HG03460 (cell line): ENCODE measurements at regions not wholly inside any gene's neighbourhood (a gene's known extent, or its start where the extent isn't known, plus 50 kb on each side); places are given as distances from the start of the nearest gene placed in this dataset.

Experiments used
- ATAC-seq: cut with Tn5 transposase; IDR thresholded peaks from one replicate; pipeline ENCODE4 v1.9.1; 2021; ENCODE audit not compliant: unreplicated experiment

DNA sequence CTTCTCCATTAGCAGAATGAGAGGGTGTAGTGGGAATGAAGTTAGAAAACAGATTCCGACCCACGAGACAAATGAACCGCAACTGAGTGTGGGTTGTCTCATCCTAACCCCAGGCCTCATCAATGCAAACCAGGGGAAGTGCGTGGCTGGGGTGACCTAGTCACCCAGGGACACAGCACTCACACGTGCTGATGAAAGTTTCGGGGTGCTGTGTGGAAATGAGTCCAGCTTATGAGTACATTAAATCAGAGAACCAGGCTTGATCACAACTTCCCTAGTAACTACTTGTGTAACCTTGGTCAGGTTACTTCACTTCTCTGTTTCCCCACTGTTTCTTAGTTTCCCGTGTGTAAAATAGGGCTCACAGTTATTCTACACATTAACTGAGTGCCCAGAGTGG is 95.4 kb upstream of the CDKN3 start:
- ATAC-seq: no peak

DNA sequence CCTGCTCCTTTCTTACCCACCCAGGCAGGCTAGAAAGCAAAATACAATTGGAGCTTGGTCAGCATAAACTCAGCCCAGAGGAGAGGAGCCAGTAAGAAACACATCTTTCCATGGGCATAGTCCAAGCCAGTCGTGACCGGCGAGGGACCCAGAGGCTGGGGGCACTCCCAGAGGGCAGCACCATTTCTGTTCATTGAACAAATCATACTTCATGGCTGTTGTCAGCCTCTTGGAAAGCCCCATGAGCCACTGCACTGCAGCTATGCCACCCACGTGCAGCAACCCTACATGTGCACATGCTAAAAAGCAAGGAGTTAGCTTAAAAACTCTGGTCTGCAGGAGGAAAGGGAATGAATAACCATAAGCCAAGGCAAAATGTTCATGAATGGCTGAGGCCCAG is 90.0 kb upstream of the CDKN3 start:
- no peak for ATAC-seq

DNA sequence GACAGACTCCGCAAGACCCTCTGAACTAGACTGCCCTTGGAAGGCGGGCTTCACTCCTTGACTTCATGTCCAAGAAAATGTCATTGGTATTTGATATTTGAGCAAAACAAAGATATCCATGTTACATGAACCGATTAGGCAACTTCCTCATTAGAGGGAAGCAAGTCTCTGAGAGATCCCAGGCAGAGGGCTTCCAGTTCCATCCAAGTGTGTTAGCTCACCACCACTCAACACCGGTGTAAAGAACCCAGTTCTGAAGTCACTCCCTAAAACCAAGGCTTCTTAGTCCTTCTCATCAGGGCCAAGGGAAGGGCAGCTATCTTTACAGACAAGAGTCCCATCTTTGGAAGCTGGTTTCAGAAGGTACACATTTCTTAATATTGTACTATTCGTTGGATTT is 87.2 kb upstream of the CDKN3 start:
- no peak for ATAC-seq

DNA sequence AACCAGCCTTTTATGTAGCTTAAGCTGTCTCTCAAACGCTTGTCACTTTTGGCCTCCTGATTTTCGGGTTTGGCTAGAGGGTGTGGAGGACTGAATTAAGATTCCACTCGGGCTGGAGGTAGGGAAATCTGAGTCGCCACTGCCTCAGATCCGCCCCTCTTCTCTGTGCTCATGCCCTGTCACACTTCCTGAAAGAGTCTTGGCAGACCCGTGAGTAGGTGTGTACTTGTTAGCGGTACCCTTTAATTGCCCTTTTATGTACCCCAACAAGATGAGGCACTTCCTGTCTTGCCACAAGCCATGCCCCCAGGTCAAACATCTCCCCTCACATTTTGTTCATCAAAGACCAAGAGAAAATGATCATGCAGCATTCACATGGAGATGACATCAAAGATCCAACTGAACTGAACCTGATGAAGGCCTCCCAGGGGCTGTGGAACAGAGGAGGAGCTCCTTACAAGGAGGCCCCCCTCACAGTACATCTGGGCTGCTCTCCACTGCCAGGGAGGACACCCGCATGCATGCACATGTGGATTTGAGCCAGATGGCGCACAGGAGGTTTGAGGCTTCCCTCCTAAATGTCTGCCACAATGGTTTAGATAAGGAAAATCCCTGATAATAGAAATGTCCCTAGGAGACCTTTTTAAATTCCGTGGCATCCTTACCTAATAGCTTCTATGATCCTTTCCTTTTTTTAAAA is 86.5 kb upstream of the CDKN3 start:
- ATAC-seq: no peak

DNA sequence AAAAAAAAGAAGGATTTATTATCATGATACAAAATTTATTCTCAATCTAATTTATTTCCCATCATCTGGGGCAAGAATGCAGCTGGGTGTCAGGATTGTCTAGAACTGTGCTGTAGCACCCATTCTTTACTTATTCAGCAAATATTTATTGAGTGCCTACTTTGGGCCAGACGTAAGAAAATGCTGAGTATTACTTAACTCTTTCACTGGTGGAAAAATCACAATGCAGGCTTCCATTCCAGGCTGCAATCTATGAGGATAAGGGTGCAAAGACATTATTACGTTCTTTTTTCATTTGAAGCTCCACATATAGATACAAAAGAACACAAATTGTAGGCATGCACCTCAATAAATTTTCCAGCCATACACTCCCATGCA is 86.0 kb upstream of the CDKN3 start:
- ATAC-seq: no peak

DNA sequence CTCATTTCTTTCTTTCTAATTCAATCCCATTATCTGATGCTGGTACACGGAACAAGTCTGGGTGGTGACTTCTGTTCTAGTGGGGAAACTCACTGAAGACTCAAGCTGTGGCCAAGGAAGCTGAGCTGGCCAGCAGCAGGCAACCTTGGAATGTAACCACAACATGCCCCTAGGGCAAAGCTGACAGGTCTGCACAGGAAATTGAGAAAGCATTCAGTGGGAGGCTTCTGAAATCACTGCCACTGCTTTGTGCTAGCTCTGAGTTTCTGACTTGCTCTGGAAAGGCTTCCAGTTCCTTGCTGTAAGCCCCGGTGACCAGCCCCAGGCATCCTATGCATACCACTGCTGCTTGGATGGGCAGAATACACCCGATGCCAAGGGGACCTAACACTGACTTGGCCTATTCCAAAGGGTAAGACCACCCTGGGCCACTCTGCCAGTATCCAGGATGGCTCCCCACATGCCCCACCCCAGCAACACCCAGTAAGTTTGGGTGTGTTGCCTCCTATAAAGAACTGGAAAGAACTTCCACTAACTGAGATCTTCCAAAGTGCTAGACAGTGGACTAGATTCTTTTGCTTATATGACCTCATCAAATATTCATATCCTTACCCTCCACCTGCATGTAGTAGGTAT is 84.5 kb upstream of the CDKN3 start:
- no peak for ATAC-seq

DNA sequence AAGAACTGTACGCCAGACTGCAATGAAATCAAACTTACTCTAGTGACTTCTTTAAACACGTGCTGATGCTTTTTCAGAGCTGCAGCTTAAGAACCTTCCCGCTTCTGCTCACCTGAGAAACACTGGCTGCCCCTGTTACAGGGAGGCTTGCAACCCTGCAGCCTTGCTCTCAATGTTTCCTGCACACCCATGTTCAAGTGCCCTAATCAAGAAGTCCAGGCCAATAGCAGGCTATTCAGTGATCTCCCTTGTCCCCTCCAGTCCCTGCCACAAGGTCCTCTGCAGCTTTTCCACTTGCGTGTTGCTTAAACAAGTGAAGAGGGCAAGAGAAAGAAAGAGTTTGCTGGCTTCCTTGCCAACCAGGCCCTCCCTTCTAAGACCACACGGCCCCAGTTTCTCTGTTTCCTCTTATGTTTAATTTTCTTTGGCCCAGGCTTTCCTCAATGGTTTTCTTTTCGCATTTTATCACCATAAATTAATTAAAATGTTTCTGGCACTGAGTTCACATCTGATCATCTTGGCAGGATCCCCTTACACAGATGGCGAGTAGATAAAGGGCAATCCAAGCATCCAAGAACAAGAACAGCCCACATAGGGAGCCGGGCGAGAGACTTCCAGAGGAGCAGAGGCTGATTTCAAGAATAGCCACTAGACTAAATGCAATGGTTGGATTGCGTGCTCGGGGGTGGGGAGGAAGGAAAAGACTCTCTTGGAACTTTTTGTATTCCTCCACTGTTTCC is 82.3 kb upstream of the CDKN3 start:
- ATAC-seq: no peak

DNA sequence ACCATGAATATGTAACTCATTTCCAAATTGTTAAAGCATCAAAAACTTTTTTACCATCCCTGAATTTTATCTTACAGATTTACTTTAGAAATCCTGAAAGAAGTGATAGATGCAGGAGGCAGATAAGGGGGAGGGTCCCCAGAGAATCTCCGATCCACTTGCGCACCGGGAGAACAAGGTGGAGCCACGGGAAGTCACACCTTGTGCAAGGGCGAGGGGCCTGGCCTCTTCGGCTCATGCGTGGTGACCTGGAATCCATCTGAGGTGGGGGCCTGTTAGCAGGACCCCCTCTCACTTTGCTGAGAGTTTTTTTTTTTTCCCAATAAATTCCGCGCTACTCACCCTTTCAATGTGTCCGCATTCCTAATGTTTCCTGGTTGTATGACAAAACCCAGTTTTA is 80.2 kb upstream of the CDKN3 start:
- ATAC-seq: no peak

DNA sequence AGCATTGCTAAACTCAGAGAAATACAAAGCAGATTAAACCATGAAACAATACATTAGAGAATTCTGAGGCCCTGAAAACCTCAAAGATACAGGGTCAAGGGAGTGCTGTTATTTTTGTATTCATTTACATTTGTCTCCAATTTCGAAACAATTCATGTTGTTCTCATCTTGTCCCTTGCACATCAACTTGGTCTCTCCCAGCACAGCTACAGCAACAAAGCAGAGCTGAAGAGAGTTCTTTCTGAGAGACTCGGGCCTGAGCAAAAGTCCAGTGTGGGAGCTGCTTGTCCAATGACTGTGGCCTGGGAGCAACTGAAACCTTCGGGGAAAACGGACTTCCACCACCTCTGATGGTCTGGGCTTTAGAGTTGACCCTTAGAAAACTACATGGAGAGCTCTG is 79.4 kb upstream of the CDKN3 start:
- ATAC-seq: no peak

DNA sequence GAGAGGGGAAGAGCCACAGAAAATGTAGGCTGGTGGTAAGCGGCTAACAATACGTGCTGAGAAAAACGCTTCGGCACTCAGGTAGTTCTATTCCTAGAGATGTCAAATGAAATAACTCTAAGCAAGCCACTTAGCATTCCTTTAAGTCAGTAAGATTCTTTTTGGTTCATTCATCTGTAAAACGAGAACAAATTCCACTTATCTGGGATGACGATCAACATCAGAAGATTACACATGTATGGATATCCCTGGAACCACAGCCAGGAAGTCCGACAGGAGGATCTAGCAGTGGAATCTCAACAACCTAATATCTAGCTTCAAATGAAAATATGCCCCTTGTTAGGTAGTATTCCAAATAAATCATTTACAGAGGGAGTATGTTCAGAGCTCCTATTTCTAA is 74.6 kb upstream of the CDKN3 start:
- no peak for ATAC-seq

DNA sequence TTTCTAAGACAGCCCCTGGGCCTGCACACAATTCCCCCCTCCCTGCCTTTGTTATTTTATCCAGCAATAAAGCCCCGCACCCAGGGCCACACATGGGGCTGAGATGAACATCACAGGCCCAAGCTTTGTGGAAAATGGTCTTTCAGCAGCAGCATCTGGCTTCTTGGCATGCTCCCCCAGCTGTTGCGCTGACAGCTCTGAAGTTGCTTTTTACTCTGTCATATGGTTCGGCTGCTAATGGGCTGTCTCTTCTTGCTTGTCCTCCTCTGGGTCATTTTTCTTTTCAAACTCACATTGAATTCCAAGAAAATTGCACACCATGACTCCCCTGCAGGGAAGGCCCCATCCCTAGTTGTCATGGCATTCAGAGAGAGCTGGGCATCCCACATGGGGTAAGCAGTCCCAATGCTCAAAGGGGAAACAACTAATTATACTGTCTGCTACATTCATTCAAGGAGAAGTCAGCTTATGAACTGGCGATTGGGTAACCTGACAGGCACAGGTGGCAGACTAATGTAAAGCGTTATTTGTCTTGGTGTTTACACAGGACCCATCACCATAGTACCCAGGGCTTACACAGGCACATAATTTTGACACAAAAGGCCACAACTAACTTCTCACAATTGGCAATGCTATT is 74.0 kb upstream of the CDKN3 start:
- ATAC-seq: no peak

DNA sequence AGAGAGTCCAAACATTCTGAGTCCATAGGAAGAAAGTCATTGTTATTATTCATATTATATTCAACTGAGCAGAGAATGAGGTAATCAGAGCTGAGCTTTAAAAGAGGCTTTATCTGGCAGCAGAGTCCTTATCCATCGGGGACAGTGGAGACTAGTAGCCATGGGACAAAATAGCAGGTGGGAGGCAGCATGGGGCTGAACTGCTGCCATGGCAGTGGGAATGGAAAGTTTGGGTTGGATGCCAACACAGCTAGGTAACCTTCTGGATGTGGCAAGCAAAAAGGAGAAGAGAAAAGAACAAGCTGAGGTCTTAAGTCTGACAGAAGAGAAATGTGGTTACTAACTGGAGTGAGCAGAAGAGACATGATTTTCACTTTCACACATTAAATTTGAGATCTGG is 71.0 kb upstream of the CDKN3 start:
- no peak for ATAC-seq

DNA sequence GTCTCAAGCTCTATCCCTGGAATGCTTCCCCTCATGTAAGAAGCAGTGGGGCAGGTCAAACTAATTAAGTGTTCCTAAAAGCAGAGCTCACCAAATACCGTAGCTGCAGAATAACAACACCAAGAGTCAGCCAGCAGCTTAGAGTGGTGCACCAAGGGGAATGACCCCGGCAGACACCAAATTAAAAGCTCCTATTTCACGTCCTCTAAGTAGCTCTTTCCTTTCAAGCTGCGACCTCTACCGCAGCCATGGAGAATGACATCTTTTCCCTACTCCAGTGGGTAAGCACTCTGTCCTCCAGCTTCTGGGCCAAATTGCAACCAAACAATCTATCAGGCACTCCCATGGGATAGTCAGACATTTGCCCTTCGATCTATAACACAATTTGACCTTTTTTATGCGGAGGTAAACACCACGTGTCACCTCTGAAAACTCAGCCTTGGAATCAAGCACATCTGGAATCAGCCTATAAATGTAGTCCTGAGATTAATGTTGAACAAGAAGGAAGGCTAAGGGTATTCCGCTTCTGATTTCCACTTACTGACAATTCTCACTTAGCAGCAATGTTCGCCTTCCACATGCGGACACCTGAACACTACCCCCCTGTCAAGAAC is 67.6 kb upstream of the CDKN3 start:
- ATAC-seq: no peak

DNA sequence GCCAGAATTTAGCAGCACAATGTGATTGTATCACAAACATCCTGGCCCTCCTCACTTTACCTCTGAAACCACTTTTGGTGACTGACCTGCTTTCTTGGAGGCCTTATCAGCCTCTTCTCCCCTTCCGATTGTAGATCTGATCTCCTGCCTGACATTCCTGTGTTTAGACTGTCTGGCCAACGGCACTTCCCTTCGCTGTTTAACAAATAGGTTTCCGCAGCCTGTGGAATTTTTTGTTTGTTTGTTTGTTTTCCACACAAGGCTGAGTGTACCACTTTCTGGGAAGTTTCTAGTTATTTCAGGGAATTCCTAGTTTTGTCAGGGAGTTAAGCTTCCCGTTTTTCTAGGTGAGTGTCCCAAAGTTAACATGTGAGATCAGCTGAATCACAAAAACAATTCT is 65.9 kb upstream of the CDKN3 start:
- ATAC-seq: no peak

DNA sequence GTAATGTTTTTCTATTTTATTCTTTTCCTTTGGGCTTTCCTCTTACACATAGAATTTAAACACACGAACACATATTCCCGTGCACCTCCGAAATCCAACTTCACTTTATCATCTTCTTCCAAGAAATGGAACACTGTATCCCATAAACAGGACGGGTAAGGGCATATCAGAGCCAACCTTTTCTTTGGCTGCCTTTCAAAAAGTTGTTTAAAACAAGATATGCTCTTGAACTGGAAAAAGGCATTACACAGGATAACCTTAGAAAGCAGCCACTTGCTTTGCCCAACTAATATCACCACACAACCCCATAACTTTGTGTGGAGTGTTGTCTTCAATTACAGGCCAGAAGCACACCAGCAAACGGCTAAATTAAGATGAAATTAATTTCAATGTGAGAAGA is 65.3 kb upstream of the CDKN3 start:
- ATAC-seq: no peak

DNA sequence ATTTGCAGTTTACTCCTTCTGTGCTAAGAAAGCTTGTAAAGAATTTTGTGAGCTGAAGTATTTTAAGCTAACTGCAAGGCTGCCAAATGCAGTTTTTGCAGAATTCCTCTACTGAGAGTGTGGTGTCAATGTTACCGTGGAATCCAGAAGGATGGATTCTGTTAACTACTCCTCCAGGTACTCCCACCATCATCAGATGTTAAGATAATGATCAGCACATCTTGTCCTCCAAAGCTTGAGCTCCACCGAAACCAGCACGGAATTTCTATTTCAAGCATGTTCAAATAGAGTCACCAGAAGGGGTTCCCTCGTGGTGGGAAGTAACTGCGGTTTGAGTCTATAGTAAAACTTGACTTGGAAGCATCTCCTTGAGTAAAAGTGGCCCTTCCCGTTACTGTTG is 64.3 kb upstream of the CDKN3 start:
- ATAC-seq: no peak

DNA sequence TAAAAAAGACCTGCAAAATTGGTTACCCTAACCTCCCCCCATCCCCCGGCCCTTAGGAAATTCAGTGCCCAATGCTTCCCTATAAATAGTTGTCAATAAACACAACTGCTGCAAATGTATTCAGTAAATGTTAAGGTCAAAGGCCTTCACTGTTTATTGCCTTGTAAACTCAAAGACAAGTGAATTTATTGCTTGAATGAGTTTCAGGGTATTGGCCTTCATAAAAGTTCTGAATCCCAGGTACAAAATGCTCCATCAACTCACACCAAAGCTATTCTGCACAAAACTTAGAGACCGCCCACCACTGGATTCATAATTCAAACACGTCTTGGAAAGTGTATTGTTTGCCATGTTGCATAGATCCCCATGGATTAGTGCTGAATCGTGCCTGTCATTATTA is 63.3 kb upstream of the CDKN3 start:
- ATAC-seq: no peak

DNA sequence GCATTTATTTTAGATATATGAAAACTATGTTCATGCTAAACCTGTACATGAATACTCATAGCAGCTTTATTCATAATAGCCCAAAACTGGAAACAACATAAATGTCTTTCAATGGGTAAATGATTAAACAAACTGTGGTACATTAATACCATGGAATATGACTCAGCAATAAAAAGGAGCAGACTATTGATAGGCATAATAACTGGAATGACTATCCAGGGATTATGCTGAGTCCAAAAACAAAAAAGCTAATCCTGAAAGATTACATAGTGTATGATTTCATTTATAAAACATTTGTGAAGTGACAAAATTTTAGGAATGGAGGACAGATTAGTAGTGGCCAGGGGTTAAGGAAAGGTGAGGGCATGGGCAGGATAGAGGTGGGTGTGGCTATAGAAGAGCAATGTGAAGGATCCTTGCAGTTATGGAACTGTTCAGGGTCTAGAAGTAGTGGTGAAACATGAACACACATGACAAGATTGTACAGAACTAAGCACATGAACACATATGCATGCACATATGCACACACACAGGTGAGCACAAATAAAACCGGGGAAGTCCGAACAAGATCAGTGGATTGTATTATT is 61.1 kb upstream of the CDKN3 start:
- ATAC-seq: no peak

DNA sequence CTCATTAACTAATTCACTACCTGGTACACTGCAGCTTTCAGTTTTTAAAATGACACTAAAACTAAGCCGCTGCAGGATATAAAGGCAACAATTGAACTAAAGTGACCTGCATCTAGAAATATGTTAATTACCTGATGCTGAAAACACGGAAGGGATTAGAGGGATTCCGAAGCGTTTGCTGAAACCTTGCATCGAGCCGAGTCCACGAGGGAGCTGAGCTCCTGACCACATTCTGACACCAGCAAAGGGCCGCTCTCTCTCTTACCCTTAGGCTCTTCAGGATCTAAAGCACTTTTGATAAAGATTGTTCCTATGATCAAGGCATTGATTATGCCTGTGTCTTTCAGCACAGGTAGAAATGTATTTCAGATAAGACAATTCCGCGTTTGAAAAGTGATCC is 59.5 kb upstream of the CDKN3 start:
- ATAC-seq: no peak

DNA sequence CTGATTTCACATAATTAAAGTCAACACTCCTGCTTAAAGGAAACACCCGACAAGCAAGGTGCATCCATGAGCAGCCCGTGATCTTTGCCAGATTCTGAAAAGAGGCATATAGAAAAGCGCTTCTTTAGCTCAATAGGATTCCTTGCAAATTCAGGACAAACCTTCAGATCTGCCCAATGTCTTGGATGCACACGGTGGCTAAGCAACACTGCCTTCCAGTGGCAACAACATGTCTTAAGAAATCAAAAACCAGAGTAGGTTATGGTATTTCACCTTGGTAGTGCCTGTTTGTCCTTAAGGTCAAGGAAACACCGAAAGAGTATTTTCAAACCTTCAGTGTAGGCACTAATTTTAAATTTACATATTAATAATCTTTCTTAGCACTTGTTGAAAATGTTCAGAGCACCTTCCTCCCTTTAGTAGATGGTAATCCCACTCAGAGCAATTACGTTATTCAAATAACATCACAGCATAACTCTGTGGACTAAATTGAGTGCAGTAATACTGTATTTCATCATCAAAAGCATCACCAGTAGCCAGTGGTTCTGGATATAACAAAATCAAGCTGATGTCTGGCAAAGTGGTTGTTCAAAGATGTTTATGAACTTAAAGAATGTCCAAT is 58.0 kb upstream of the CDKN3 start:
- ATAC-seq: no peak

DNA sequence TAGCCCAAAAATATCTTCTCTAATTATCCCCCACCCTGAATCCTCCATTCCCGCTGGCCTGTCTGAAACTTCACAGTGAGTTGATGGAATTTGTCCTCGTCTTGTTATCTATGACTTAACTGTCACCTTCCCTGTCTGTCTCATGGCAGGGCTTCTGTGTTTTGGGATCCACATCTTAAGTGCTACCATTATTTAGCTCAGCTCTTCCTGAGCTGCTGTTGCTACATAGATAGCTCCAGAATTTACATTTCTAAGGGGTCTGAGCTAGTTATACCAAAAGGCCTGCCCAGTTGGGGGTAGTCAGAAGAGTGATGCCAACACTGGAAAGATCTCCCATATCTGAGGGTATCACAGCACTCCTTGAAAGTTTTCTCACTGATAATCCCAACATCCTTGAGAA is 57.0 kb upstream of the CDKN3 start:
- no peak for ATAC-seq
